ENCODE measurements at regions not wholly inside any gene's neighbourhood (a gene's known extent, or its start where the extent isn't known, plus 50 kb on each side); places are given as distances from the start of the nearest gene placed in this dataset.
"Not testable (repeated sequence)": the region's sequence is repeated elsewhere in the genome, so short reads cannot be mapped to it uniquely, and the experiment has no call there.

GRCh38 chr6:121020656-121021055 is 313.6 kb downstream of the TBC1D32 start:
- no peak for DNase-seq (ENCODE audit: low spot score)

- DNase-seq (ENCODE audit: low spot score): no peak
These were observed 325.7 kb downstream of the TBC1D32 start for GRCh38 chr6:121008553-121008952.

- no peak for DNase-seq (ENCODE audit: low spot score)
These were observed 328.3 kb downstream of the TBC1D32 start for GRCh38 chr6:121006024-121006423.

GRCh38 chr6:121000381-121000780 is 333.9 kb downstream of the TBC1D32 start:
- DNase-seq (ENCODE audit: low spot score): no peak

- no peak for DNase-seq (ENCODE audit: low spot score)
These were observed 337.9 kb downstream of the TBC1D32 start for GRCh38 chr6:120996340-120996739.

- DNase-seq (ENCODE audit: low spot score): no peak
These were observed 339.7 kb downstream of the TBC1D32 start for GRCh38 chr6:120994573-120994967.

- DNase-seq (ENCODE audit: low spot score): no peak
These were observed 340.2 kb downstream of the TBC1D32 start for GRCh38 chr6:120993929-120994572.

GRCh38 chr6:120992257-120992656 is 342.0 kb downstream of the TBC1D32 start:
- no peak for DNase-seq (ENCODE audit: low spot score)

- DNase-seq (ENCODE audit: low spot score): no peak
These were observed 343.4 kb downstream of the TBC1D32 start for GRCh38 chr6:120990866-120991265.

GRCh38 chr6:120981835-120982234 is 352.4 kb downstream of the TBC1D32 start:
- DNase-seq (ENCODE audit: low spot score): no peak

- DNase-seq (ENCODE audit: low spot score): no peak
These were observed 368.0 kb downstream of the TBC1D32 start for GRCh38 chr6:120966321-120966720.

- DNase-seq (ENCODE audit: low spot score): no peak
These were observed 368.5 kb downstream of the TBC1D32 start for GRCh38 chr6:120965814-120966213.

GRCh38 chr6:120960761-120961160 is 373.5 kb downstream of the TBC1D32 start:
- DNase-seq (ENCODE audit: low spot score): no peak

GRCh38 chr6:120954111-120954510 is 380.2 kb downstream of the TBC1D32 start:
- DNase-seq (ENCODE audit: low spot score): no peak

- no peak for DNase-seq (ENCODE audit: low spot score)
These were observed 383.0 kb downstream of the TBC1D32 start for GRCh38 chr6:120951258-120951657.

- DNase-seq (ENCODE audit: low spot score): no peak
These were observed 387.2 kb downstream of the TBC1D32 start for GRCh38 chr6:120947111-120947510.

GRCh38 chr6:120945905-120946594 is 388.2 kb downstream of the TBC1D32 start:
- no peak for DNase-seq (ENCODE audit: low spot score)

GRCh38 chr6:120938876-120939472 is 395.3 kb downstream of the TBC1D32 start:
- DNase-seq (ENCODE audit: low spot score): no peak

- no peak for DNase-seq (ENCODE audit: low spot score)
These were observed 396.0 kb downstream of the TBC1D32 start for GRCh38 chr6:120938164-120938875.

GRCh38 chr6:120935908-120936307 is 398.4 kb downstream of the TBC1D32 start:
- no peak for DNase-seq (ENCODE audit: low spot score)

- DNase-seq (ENCODE audit: low spot score): no peak
These were observed 399.3 kb downstream of the TBC1D32 start for GRCh38 chr6:120935016-120935415.

GRCh38 chr6:120931520-120932180 is 402.6 kb downstream of the TBC1D32 start:
- not testable (repeated sequence) for DNase-seq (ENCODE audit: low spot score)

Measured in H4 (cell line).